Brain microvascular endothelial cell (primary cell): ENCODE measurements at regions not wholly inside any gene's neighbourhood (a gene's known extent, or its start where the extent isn't known, plus 50 kb on each side); places are given as distances from the start of the nearest gene placed in this dataset.

ENCODE experiments used
- DNase-seq: peaks from one replicate; pipeline ENCODE4 v3.0.0-alpha.2; 2020
- H3K27ac ChIP-seq: fragments of 250-450 bp; sonication (Bioruptor Pico); 2 replicates; pipeline ENCODE4 v1.5.1; 2020; ENCODE audit warnings: mild to moderate bottlenecking, moderate library complexity
- H3K27me3 ChIP-seq: fragments of 250-450 bp; sonication (Bioruptor Pico); replicated peaks from 2 replicates; pipeline ENCODE4 v1.5.1; 2020; ENCODE audit warnings: mild to moderate bottlenecking
- H3K36me3 ChIP-seq: fragments of 250-450 bp; sonication (Bioruptor Pico); replicated peaks from 2 replicates; pipeline ENCODE4 v1.5.1; 2020; ENCODE audit warnings: mild to moderate bottlenecking
- H3K4me3 ChIP-seq: 2 replicates; pipeline ENCODE4 v1.5.1; 2011; ENCODE audit warnings: low read depth, mild to moderate bottlenecking, control low read depth, low read length, moderate library complexity
- CTCF ChIP-seq: IDR thresholded peaks from 2 replicates; pipeline ENCODE4 v1.5.1; 2011; ENCODE audit warnings: low read depth, mild to moderate bottlenecking, moderate library complexity, low read length, control low read depth, inconsistent platforms; ENCODE audit errors: missing control alignments
- in situ Hi-C: cut with HindIII; loops from 2 replicates; pipeline ENCODE4 v1.10.0; 2017; ENCODE audit warnings: low sequenced_read_pairs, low pct_ligation_motif_present

GRCh38 chr17:63066158-63066813 is 100.3 kb downstream of the TANC2 start:
- TF ChIP-seq CTCF, result no peak
- DNase-seq, result no peak
- in situ Hi-C loops, result no loop called here

GRCh38 chr17:63069245-63069644 is 103.2 kb downstream of the TANC2 start:
- H3K36me3 ChIP-seq, result no peaks in the 10 kb centered on the region
- H3K27me3 ChIP-seq, result no peaks in the 10 kb centered on the region
- no peak overlapping the region for H3K4me3 ChIP-seq
- no peak overlapping the region for H3K27ac ChIP-seq
- DNase-seq, result no peak
- TF ChIP-seq CTCF, result no peak
- in situ Hi-C loops, result no loop called here

More at GRCh38 chr17:63066158-63066813, 100.3 kb downstream of the TANC2 start:
- Histone ChIP-seq H3K27me3 (no peaks in the 10 kb centered on the region), H3K4me3 (no peak overlapping the region), H3K36me3 (no peaks in the 10 kb centered on the region), H3K27ac (no peak overlapping the region)

GRCh38 chr17:63070031-63070430 is 104.0 kb downstream of the TANC2 start:
- no peak overlapping the region for H3K4me3 ChIP-seq

GRCh38 chr17:63071797-63072196 is 105.8 kb downstream of the TANC2 start:
- Histone ChIP-seq H3K36me3 (no peaks in the 10 kb centered on the region), H3K4me3 (no peak overlapping the region), H3K27me3 (no peaks in the 10 kb centered on the region), H3K27ac (no peak overlapping the region)
- no peak for DNase-seq
- in situ Hi-C loops, result no loop called here
- no peak for TF ChIP-seq CTCF

More at GRCh38 chr17:63070031-63070430, 104.0 kb downstream of the TANC2 start:
- in situ Hi-C loops, result no loop called here
- Histone ChIP-seq H3K27ac (no peak overlapping the region), H3K27me3 (no peaks in the 10 kb centered on the region), H3K36me3 (no peaks in the 10 kb centered on the region)
- TF ChIP-seq CTCF, result no peak
- no peak for DNase-seq

- no peak overlapping the region for H3K4me3 ChIP-seq
- H3K27ac ChIP-seq, result no peak overlapping the region
- TF ChIP-seq CTCF, result no peak
- no peaks in the 10 kb centered on the region for H3K36me3 ChIP-seq
- in situ Hi-C loops, result no loop called here
- H3K27me3 ChIP-seq, result no peaks in the 10 kb centered on the region
- DNase-seq, result no peak
Observed at GRCh38 chr17:63075969-63076368, 109.9 kb downstream of the TANC2 start.

GRCh38 chr17:63078707-63079106 is 112.7 kb downstream of the TANC2 start:
- Histone ChIP-seq H3K27me3 (no peaks in the 10 kb centered on the region), H3K4me3 (no peak overlapping the region), H3K36me3 (no peaks in the 10 kb centered on the region), H3K27ac (no peak overlapping the region)
- in situ Hi-C loops, result no loop called here
- TF ChIP-seq CTCF, result no peak
- no peak for DNase-seq
